K562 (cell line): ENCODE measurements at regions not wholly inside any gene's neighbourhood (a gene's known extent, or its start where the extent isn't known, plus 50 kb on each side); places are given as distances from the start of the nearest gene placed in this dataset.

Experiments used
- MAFK ChIP-seq: IDR thresholded peaks from 2 replicates; pipeline ENCODE4 v1.6.1; 2011; ENCODE audit warnings: low read length, improper control_type of control experiment
- NFYB ChIP-seq: IDR thresholded peaks from 2 replicates; pipeline ENCODE4 v1.6.1; 2011; ENCODE audit warnings: mild to moderate bottlenecking, moderate library complexity; ENCODE audit not compliant: insufficient read length; ENCODE audit errors: extremely low read depth
- RAD21 ChIP-seq, 2 experiments: fragments of 250-450 bp in 1 of 2; fragments of 450-650 bp in 1 of 2; sonication (Bioruptor Pico) in 1 of 2; formaldehyde crosslinking in 1 of 2; IDR thresholded peaks in 1 of 2; conservative IDR thresholded peaks in 1 of 2; 2 replicates each; pipeline versions ENCODE4 v1.4.0 to v1.8.0; 2020 to 2022; ENCODE audit warnings: mild to moderate bottlenecking in 2 of 2, moderate library complexity in 1 of 2
- TF ChIP-seq, protein P1 (sequence below): sonication (generic); formaldehyde crosslinking; IDR thresholded peaks from 2 replicates; pipeline ENCODE4 v1.8.0; 2022; ENCODE audit warnings: missing genetic modification reagents, mild to moderate bottlenecking, borderline replicate concordance

GRCh38 chr3:31196881-31197364 lies 302.5 kb upstream of the GADL1 start:
- TF ChIP-seq, protein P1, sequence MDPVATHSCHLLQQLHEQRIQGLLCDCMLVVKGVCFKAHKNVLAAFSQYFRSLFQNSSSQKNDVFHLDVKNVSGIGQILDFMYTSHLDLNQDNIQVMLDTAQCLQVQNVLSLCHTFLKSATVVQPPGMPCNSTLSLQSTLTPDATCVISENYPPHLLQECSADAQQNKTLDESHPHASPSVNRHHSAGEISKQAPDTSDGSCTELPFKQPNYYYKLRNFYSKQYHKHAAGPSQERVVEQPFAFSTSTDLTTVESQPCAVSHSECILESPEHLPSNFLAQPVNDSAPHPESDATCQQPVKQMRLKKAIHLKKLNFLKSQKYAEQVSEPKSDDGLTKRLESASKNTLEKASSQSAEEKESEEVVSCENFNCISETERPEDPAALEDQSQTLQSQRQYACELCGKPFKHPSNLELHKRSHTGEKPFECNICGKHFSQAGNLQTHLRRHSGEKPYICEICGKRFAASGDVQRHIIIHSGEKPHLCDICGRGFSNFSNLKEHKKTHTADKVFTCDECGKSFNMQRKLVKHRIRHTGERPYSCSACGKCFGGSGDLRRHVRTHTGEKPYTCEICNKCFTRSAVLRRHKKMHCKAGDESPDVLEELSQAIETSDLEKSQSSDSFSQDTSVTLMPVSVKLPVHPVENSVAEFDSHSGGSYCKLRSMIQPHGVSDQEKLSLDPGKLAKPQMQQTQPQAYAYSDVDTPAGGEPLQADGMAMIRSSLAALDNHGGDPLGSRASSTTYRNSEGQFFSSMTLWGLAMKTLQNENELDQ (CRISPR knock-in tag), result no peak
- no peak for TF ChIP-seq RAD21 (CRISPR knock-in tag; conservative IDR thresholded peaks at IDR 0.05 in 1 of 2, IDR thresholded peaks at IDR 0.05 in 1 of 2)
- no peak for TF ChIP-seq MAFK
- TF ChIP-seq NFYB, result no peak
